Keratinocyte (primary cell): ENCODE measurements at regions not wholly inside any gene's neighbourhood (a gene's known extent, or its start where the extent isn't known, plus 50 kb on each side); places are given as distances from the start of the nearest gene placed in this dataset.

Source experiments
- DNase-seq: peaks from one replicate; pipeline ENCODE4 v3.0.0-alpha.2; 2011; ENCODE audit warnings: low read depth, missing footprints, low spot score
- FAIRE-seq: peaks from 2 replicates; lab custom pipeline; 2011; peaks lifted over from hg19 to GRCh38; lab: Jason Lieb, UNC
- H2AFZ ChIP-seq: 2 replicates; pipeline ENCODE4 v1.6.0; 2012; ENCODE audit warnings: low read length, control low read depth, inconsistent platforms; ENCODE audit not compliant: control insufficient read depth
- H3K27ac ChIP-seq: 2 replicates; pipeline ENCODE4 v1.5.1; 2011; ENCODE audit warnings: low read length; ENCODE audit not compliant: control insufficient read depth, insufficient read depth
- H3K27me3 ChIP-seq: 3 replicates; pipeline ENCODE4 v1.6.0; 2011; ENCODE audit warnings: low read length; ENCODE audit not compliant: control insufficient read depth, insufficient read depth; ENCODE audit errors: extremely low read depth
- H3K36me3 ChIP-seq, 2 experiments: 2 replicates in 1 of 2; 3 replicates in 1 of 2; pipeline ENCODE4 v1.5.1; 2011; ENCODE audit warnings: low read length in 2 of 2, mild to moderate bottlenecking in 1 of 2; ENCODE audit not compliant: control insufficient read depth in 2 of 2, insufficient read depth in 2 of 2; ENCODE audit errors: extremely low read depth in 1 of 2
- H3K4me1 ChIP-seq: 3 replicates; pipeline ENCODE4 v1.5.1; 2011; ENCODE audit warnings: low read length; ENCODE audit not compliant: control insufficient read depth, insufficient read depth; ENCODE audit errors: extremely low read depth
- H3K4me2 ChIP-seq: 3 replicates; pipeline ENCODE4 v1.6.0; 2011; ENCODE audit warnings: low read depth, low read length; ENCODE audit not compliant: control insufficient read depth, insufficient read depth; ENCODE audit errors: extremely low read depth
- H3K4me3 ChIP-seq, 3 experiments: fragments of 200-600 bp in 1 of 3; sonication (generic) in 1 of 3; 2 replicates in 2 of 3; 3 replicates in 1 of 3; pipeline ENCODE4 v1.5.1; 2011 to 2016; ENCODE audit warnings: low read length in 3 of 3, mild to moderate bottlenecking in 3 of 3, control low read depth in 2 of 3, inconsistent platforms in 1 of 3, low read depth in 1 of 3, mixed read lengths in 1 of 3, mixed run types in 1 of 3, moderate library complexity in 1 of 3; ENCODE audit not compliant: control insufficient read depth in 2 of 3, insufficient read depth in 2 of 3; ENCODE audit errors: extremely low read depth in 1 of 3
- H3K79me2 ChIP-seq: 2 replicates; pipeline ENCODE4 v1.6.0; 2012; ENCODE audit warnings: low read length; ENCODE audit not compliant: control insufficient read depth, insufficient read depth
- H3K9ac ChIP-seq: 3 replicates; pipeline ENCODE4 v1.6.0; 2011; ENCODE audit warnings: low read length; ENCODE audit not compliant: control insufficient read depth, insufficient read depth; ENCODE audit errors: extremely low read depth
- H3K9me1 ChIP-seq: 3 replicates; pipeline ENCODE4 v1.6.0; 2011; ENCODE audit warnings: low read length; ENCODE audit not compliant: control insufficient read depth, insufficient read depth; ENCODE audit errors: extremely low read depth
- H3K9me3 ChIP-seq: 2 replicates; pipeline ENCODE4 v1.5.1; 2012; ENCODE audit warnings: low read depth, low read length; ENCODE audit not compliant: control insufficient read depth
- H4K20me1 ChIP-seq: 3 replicates; pipeline ENCODE4 v1.6.0; 2011; ENCODE audit warnings: low read length; ENCODE audit not compliant: control insufficient read depth, insufficient read depth; ENCODE audit errors: extremely low read depth
- EZH2 ChIP-seq: IDR thresholded peaks from one replicate; pipeline ENCODE4 v1.6.1; 2012; ENCODE audit warnings: inconsistent platforms, mild to moderate bottlenecking, low read length, moderate library complexity
- dilution Hi-C: fragments of 300-500 bp; cut with MboI; formaldehyde crosslinking; loops from one replicate; pipeline ENCODE4 v1.7.0; 2020; ENCODE audit warnings: low sequenced_read_pairs; ENCODE audit not compliant: extremely low pct_ligation_motif_present
- TF ChIP-seq, protein P1 (sequence below), 3 experiments: IDR thresholded peaks in 1 of 3; conservative IDR thresholded peaks in 1 of 3; optimal IDR thresholded peaks in 1 of 3; 2 replicates in 2 of 3; 3 replicates in 1 of 3; pipeline versions ENCODE3 to v1.5.1; 2011; ENCODE audit warnings: low read length in 3 of 3, mild to moderate bottlenecking in 3 of 3, moderate library complexity in 2 of 3, control low read depth in 1 of 3, inconsistent platforms in 1 of 3; ENCODE audit not compliant: insufficient read depth in 2 of 3; ENCODE audit errors: extremely low read depth in 1 of 3

DNA sequence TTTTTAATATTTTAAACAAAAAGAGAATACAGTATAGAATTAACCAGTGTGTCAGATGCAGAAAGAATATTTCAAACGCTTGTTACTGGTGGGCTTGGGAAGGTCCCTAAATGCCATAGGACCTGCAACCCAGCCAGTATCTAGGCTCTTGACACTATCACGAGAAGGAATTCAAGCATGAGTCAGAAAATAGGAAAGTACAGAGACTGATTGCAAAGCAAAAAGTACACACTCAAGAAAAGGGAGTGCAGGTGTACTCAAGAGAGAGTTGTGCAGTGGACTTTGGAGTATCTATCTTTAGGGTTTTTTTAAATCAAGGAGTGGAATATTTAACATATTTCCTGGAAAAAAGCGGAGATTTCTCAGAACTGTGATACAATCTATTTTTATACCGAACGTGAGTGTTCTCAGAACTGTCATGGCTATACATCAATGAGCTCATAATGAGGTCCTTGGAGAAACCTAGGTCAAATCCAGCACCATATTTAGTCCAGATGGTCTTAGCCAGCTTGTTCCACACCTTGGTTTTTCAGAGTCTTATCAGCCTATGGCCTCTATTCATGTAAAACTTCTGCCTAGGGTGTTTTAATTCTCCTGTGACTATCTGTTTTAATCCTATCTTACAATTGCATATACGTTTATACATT, 291.8 kb upstream of the FAT4 start:
- no peak for TF ChIP-seq EZH2
- TF ChIP-seq, protein P1, sequence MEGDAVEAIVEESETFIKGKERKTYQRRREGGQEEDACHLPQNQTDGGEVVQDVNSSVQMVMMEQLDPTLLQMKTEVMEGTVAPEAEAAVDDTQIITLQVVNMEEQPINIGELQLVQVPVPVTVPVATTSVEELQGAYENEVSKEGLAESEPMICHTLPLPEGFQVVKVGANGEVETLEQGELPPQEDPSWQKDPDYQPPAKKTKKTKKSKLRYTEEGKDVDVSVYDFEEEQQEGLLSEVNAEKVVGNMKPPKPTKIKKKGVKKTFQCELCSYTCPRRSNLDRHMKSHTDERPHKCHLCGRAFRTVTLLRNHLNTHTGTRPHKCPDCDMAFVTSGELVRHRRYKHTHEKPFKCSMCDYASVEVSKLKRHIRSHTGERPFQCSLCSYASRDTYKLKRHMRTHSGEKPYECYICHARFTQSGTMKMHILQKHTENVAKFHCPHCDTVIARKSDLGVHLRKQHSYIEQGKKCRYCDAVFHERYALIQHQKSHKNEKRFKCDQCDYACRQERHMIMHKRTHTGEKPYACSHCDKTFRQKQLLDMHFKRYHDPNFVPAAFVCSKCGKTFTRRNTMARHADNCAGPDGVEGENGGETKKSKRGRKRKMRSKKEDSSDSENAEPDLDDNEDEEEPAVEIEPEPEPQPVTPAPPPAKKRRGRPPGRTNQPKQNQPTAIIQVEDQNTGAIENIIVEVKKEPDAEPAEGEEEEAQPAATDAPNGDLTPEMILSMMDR (optimal IDR thresholded peaks at IDR 0.05 in 1 of 3, IDR thresholded peaks at IDR 0.05 in 1 of 3, conservative IDR thresholded peaks at IDR 0.05 in 1 of 3; ENCODE audit: extremely low read depth in 1 of 3, insufficient read depth in 2 of 3, low read length in 3 of 3) = no peak
- Histone ChIP-seq H3K79me2 (no peaks in the 10 kb centered on the region), H3K4me3 (no peak overlapping the region), H4K20me1 (no peaks in the 10 kb centered on the region), H3K27ac (no peak overlapping the region), H3K4me1 (no peaks in the 10 kb centered on the region), H2AFZ (no peak overlapping the region), H3K9ac (no peak overlapping the region), H3K4me2 (no peak overlapping the region), H3K36me3 (no peaks in the 10 kb centered on the region), H3K9me3 (no peaks in the 10 kb centered on the region), H3K27me3 (no peaks in the 10 kb centered on the region), H3K9me1 (no peaks in the 10 kb centered on the region)
- FAIRE-seq = peak; percentile 74
- no peak for DNase-seq
- dilution Hi-C loops = no loop called here

DNA sequence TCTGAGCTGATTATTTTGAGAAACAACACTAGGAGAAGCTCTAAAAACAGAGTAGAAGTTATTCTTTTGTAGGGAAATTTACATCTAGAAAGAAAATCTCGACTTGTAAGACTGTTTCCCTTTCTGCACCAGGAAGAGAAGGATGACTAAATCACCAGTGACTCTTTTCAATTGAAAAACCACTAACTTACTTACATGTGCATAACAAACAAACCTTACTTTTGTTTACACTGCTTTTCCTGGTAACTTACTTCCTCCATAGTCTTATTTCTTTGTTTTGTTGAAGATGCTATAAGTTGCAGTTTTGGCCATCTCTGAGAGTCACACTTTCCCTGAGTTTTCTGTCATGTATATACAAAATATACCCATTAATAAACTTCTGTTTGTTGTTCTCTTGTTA, 293.6 kb upstream of the FAT4 start:
- H3K36me3 ChIP-seq = no peaks in the 10 kb centered on the region
- no peak for FAIRE-seq
- no peaks in the 10 kb centered on the region for H3K27me3 ChIP-seq
- H3K4me2 ChIP-seq = no peak overlapping the region
- no peak for DNase-seq
- no peak overlapping the region for H2AFZ ChIP-seq
- no peak overlapping the region for H3K9ac ChIP-seq
- no peaks in the 10 kb centered on the region for H3K9me3 ChIP-seq
- TF ChIP-seq EZH2 = no peak
- TF ChIP-seq, protein P1 (optimal IDR thresholded peaks at IDR 0.05 in 1 of 3, IDR thresholded peaks at IDR 0.05 in 1 of 3, conservative IDR thresholded peaks at IDR 0.05 in 1 of 3; ENCODE audit: extremely low read depth in 1 of 3, insufficient read depth in 2 of 3, low read length in 3 of 3) = no peak
- dilution Hi-C loops = no loop called here
- no peaks in the 10 kb centered on the region for H3K79me2 ChIP-seq
- no peaks in the 10 kb centered on the region for H4K20me1 ChIP-seq
- H3K9me1 ChIP-seq = no peaks in the 10 kb centered on the region
- no peak overlapping the region for H3K4me3 ChIP-seq
- no peaks in the 10 kb centered on the region for H3K4me1 ChIP-seq
- no peak overlapping the region for H3K27ac ChIP-seq
